ENCODE measurements at regions not wholly inside any gene's neighbourhood (a gene's known extent, or its start where the extent isn't known, plus 50 kb on each side); places are given as distances from the start of the nearest gene placed in this dataset.
"Not testable (repeated sequence)": the region's sequence is repeated elsewhere in the genome, so short reads cannot be mapped to it uniquely, and the experiment has no call there.

GRCh38 chr2:53536583-53537361 lies 230.8 kb upstream of the CHAC2 start:
- no peak for DNase-seq (ENCODE audit: low spot score)

GRCh38 chr2:53535234-53535840 lies 232.3 kb upstream of the CHAC2 start:
- no peak for FAIRE-seq

More at GRCh38 chr2:53536583-53537361, 230.8 kb upstream of the CHAC2 start:
- no peak for FAIRE-seq

GRCh38 chr2:53530126-53530525 lies 237.5 kb upstream of the CHAC2 start:
- FAIRE-seq = no peak
- no peak for DNase-seq (ENCODE audit: low spot score)

More at GRCh38 chr2:53535234-53535840, 232.3 kb upstream of the CHAC2 start:
- no peak for DNase-seq (ENCODE audit: low spot score)

- DNase-seq (ENCODE audit: low spot score) (no peak), FAIRE-seq (no peak)
Observed at GRCh38 chr2:53527056-53527455, 240.5 kb upstream of the CHAC2 start.

- DNase-seq (ENCODE audit: low spot score) = no peak
- no peak for FAIRE-seq
Observed at GRCh38 chr2:53519918-53520841, 247.4 kb upstream of the CHAC2 start.

- DNase-seq (ENCODE audit: low spot score) (no peak), FAIRE-seq (no peak)
Observed at GRCh38 chr2:53517406-53517805, 250.2 kb upstream of the CHAC2 start.

- no peak for FAIRE-seq
- no peak for DNase-seq (ENCODE audit: low spot score)
Observed at GRCh38 chr2:53516650-53517049, 251.0 kb upstream of the CHAC2 start.

- DNase-seq (ENCODE audit: low spot score) = no peak
Observed at GRCh38 chr2:53515435-53516332, 251.9 kb upstream of the CHAC2 start.

GRCh38 chr2:53513167-53513666 lies 254.4 kb upstream of the CHAC2 start:
- FAIRE-seq (no peak), DNase-seq (ENCODE audit: low spot score) (no peak)

More at GRCh38 chr2:53515435-53516332, 251.9 kb upstream of the CHAC2 start:
- no peak for FAIRE-seq

GRCh38 chr2:53512071-53512826 lies 255.4 kb upstream of the CHAC2 start:
- DNase-seq (ENCODE audit: low spot score) (no peak), FAIRE-seq (no peak)

- no peak for FAIRE-seq
- DNase-seq (ENCODE audit: low spot score) = no peak
Observed at GRCh38 chr2:53511549-53511948, 256.1 kb upstream of the CHAC2 start.

- DNase-seq (ENCODE audit: low spot score) (no peak), FAIRE-seq (no peak)
Observed at GRCh38 chr2:53510401-53510800, 257.2 kb upstream of the CHAC2 start.

- FAIRE-seq = no peak
Observed at GRCh38 chr2:53509831-53510388, 257.7 kb upstream of the CHAC2 start.

GRCh38 chr2:53508667-53509066 lies 258.9 kb upstream of the CHAC2 start:
- DNase-seq (ENCODE audit: low spot score) (no peak), FAIRE-seq (no peak)

More at GRCh38 chr2:53509831-53510388, 257.7 kb upstream of the CHAC2 start:
- DNase-seq (ENCODE audit: low spot score) = no peak

- not testable (repeated sequence) for FAIRE-seq
Observed at GRCh38 chr2:53507070-53507469, 260.5 kb upstream of the CHAC2 start.

GRCh38 chr2:53505826-53506225 lies 261.8 kb upstream of the CHAC2 start:
- FAIRE-seq = no peak

More at GRCh38 chr2:53507070-53507469, 260.5 kb upstream of the CHAC2 start:
- DNase-seq (ENCODE audit: low spot score) = not testable (repeated sequence)

GRCh38 chr2:53504507-53504906 lies 263.1 kb upstream of the CHAC2 start:
- FAIRE-seq = no peak
- no peak for DNase-seq (ENCODE audit: low spot score)

More at GRCh38 chr2:53505826-53506225, 261.8 kb upstream of the CHAC2 start:
- no peak for DNase-seq (ENCODE audit: low spot score)

GRCh38 chr2:53500181-53500580 lies 267.4 kb upstream of the CHAC2 start:
- FAIRE-seq (no peak), DNase-seq (ENCODE audit: low spot score) (no peak)

- DNase-seq (ENCODE audit: low spot score) (no peak), FAIRE-seq (no peak)
Observed at GRCh38 chr2:53498210-53498609, 269.4 kb upstream of the CHAC2 start.
